Smooth muscle cell (in vitro differentiated cells): ENCODE measurements at regions not wholly inside any gene's neighbourhood (a gene's known extent, or its start where the extent isn't known, plus 50 kb on each side); places are given as distances from the start of the nearest gene placed in this dataset.

ENCODE experiments used
- DNase-seq: peaks from one replicate; lab custom pipeline; 2025; ENCODE audit not compliant: unreplicated experiment; lab: John Stamatoyannopoulos, UW
- H2AFZ ChIP-seq: fragments of 200-600 bp; sonication (generic); 2 replicates; pipeline ENCODE4 v1.6.0; 2016; ENCODE audit warnings: antibody characterized with exemption, low read depth, mild to moderate bottlenecking
- H3F3A ChIP-seq: fragments of 200-600 bp; sonication (generic); 2 replicates; pipeline ENCODE4 v1.6.0; 2017; ENCODE audit warnings: antibody characterized with exemption, low read depth
- H3K27ac ChIP-seq: fragments of 200-600 bp; sonication (generic); 2 replicates; pipeline ENCODE4 v1.5.1; 2016; ENCODE audit warnings: low read depth, mild to moderate bottlenecking
- H3K27me3 ChIP-seq: fragments of 200-600 bp; sonication (generic); 2 replicates; pipeline ENCODE4 v1.6.1; 2016; ENCODE audit warnings: low read depth, mild to moderate bottlenecking
- H3K36me3 ChIP-seq: fragments of 200-600 bp; sonication (generic); 2 replicates; pipeline ENCODE4 v1.5.1; 2016; ENCODE audit warnings: low read depth
- H3K4me1 ChIP-seq: fragments of 200-600 bp; sonication (generic); 2 replicates; pipeline ENCODE4 v1.5.1; 2016; ENCODE audit warnings: low read depth
- H3K4me2 ChIP-seq: fragments of 200-600 bp; sonication (generic); 2 replicates; pipeline ENCODE4 v1.6.0; 2016; ENCODE audit warnings: mild to moderate bottlenecking
- H3K4me3 ChIP-seq: fragments of 200-600 bp; sonication (generic); 2 replicates; pipeline ENCODE4 v1.5.1; 2016; ENCODE audit warnings: mild to moderate bottlenecking
- H3K79me2 ChIP-seq: fragments of 200-600 bp; sonication (generic); 2 replicates; pipeline ENCODE4 v1.6.0; 2016; ENCODE audit warnings: low read depth, mild to moderate bottlenecking
- H3K9ac ChIP-seq: fragments of 200-600 bp; sonication (generic); 2 replicates; pipeline ENCODE4 v1.6.0; 2016; ENCODE audit warnings: low read depth
- H3K9me3 ChIP-seq: fragments of 200-600 bp; sonication (generic); replicated peaks from 2 replicates; pipeline ENCODE4 v1.5.1; 2016; ENCODE audit warnings: low read depth
- H4K20me1 ChIP-seq: fragments of 200-600 bp; sonication (generic); 2 replicates; pipeline ENCODE4 v1.6.0; 2016; ENCODE audit warnings: low read depth
- CTCF ChIP-seq: fragments of 200-600 bp; sonication (generic); IDR thresholded peaks from 2 replicates; pipeline ENCODE4 v1.5.1; 2017; ENCODE audit warnings: borderline replicate concordance, mild to moderate bottlenecking, antibody characterized with exemption; ENCODE audit not compliant: insufficient read depth, poor library complexity, severe bottlenecking
- WGBS: methylation state at CpG from one replicate; pipeline ENCODE4 v1.1.7; 2016; ENCODE audit warnings: low lambda C conversion rate; 5-methylcytosine and 5-hydroxymethylcytosine counted together

- H3K9me3 ChIP-seq, result no peaks in the 10 kb centered on the region
- no peak for DNase-seq
- 57% methylated on average over 1 of the region's 1 CpG for WGBS
- no peaks in the 10 kb centered on the region for H3K27me3 ChIP-seq
- no peaks in the 10 kb centered on the region for H4K20me1 ChIP-seq
- no peaks in the 10 kb centered on the region for H3K4me1 ChIP-seq
- no peak overlapping the region for H3K4me2 ChIP-seq
- no peak for TF ChIP-seq CTCF
- H3F3A ChIP-seq, result no peaks in the 10 kb centered on the region
- no peaks in the 10 kb centered on the region for H3K36me3 ChIP-seq
- no peak overlapping the region for H2AFZ ChIP-seq
- H3K79me2 ChIP-seq, result no peaks in the 10 kb centered on the region
- H3K9ac ChIP-seq, result no peak overlapping the region
- no peak overlapping the region for H3K27ac ChIP-seq
- no peak overlapping the region for H3K4me3 ChIP-seq
These were observed 490.1 kb upstream of the ATP11B start for GRCh38 chr3:182303169-182303568.

- no peaks in the 10 kb centered on the region for H3K9me3 ChIP-seq
- H3K36me3 ChIP-seq, result no peaks in the 10 kb centered on the region
- H2AFZ ChIP-seq, result no peak overlapping the region
- WGBS, result 91% methylated on average over 6 of the region's 6 CpGs
- H4K20me1 ChIP-seq, result no peaks in the 10 kb centered on the region
- no peaks in the 10 kb centered on the region for H3F3A ChIP-seq
- no peak overlapping the region for H3K4me3 ChIP-seq
- H3K27me3 ChIP-seq, result no peaks in the 10 kb centered on the region
- H3K79me2 ChIP-seq, result no peaks in the 10 kb centered on the region
- no peak overlapping the region for H3K27ac ChIP-seq
- no peak overlapping the region for H3K4me2 ChIP-seq
- DNase-seq, result no peak
- no peak for TF ChIP-seq CTCF
- H3K9ac ChIP-seq, result no peak overlapping the region
- no peaks in the 10 kb centered on the region for H3K4me1 ChIP-seq
These were observed 487.2 kb upstream of the ATP11B start for GRCh38 chr3:182305881-182306665.

GRCh38 chr3:182308328-182308727 lies 485.0 kb upstream of the ATP11B start:
- Histone ChIP-seq H3K9ac (no peak overlapping the region), H2AFZ (no peak overlapping the region), H3K79me2 (no peaks in the 10 kb centered on the region)

More at GRCh38 chr3:182308328-182308727, 485.0 kb upstream of the ATP11B start:
- no peak for DNase-seq
- Histone ChIP-seq H3K4me2 (no peak overlapping the region), H3K36me3 (no peaks in the 10 kb centered on the region), H3F3A (no peaks in the 10 kb centered on the region), H3K4me3 (no peak overlapping the region), H3K27ac (no peak overlapping the region), H3K27me3 (no peaks in the 10 kb centered on the region), H3K9me3 (no peaks in the 10 kb centered on the region), H3K4me1 (no peaks in the 10 kb centered on the region), H4K20me1 (no peaks in the 10 kb centered on the region)
- WGBS, result 88% methylated on average over 1 of the region's 1 CpG
- no peak for TF ChIP-seq CTCF
